Liver (tissue), 8 donors: ENCODE measurements at regions not wholly inside any gene's neighbourhood (a gene's known extent, or its start where the extent isn't known, plus 50 kb on each side); places are given as distances from the start of the nearest gene placed in this dataset.

Source experiments
- DNase-seq: peaks from one replicate; pipeline ENCODE4 v3.0.0-alpha.2; 2017; ENCODE audit warnings: low spot score
- H3K27ac ChIP-seq, 2 donors: one replicate each; pipeline ENCODE4 v1.7.0; 2013; ENCODE audit warnings: inconsistent platforms in 2 of 2, low read length in 2 of 2, control low read depth in 1 of 2, low read depth in 1 of 2, mild to moderate bottlenecking in 1 of 2
- H3K27me3 ChIP-seq, 4 donors: one replicate each; pipeline versions ENCODE4 v1.6.1 to v1.7.0; 2013; ENCODE audit warnings: low read length in 3 of 4, inconsistent platforms in 1 of 4, mild to moderate bottlenecking in 1 of 4, moderate library complexity in 1 of 4; ENCODE audit not compliant: control insufficient read depth in 4 of 4, insufficient read depth in 4 of 4
- H3K36me3 ChIP-seq, 4 donors: one replicate each; pipeline versions ENCODE4 v1.6.1 to v1.7.0; 2013; ENCODE audit warnings: low read length in 3 of 4, mild to moderate bottlenecking in 3 of 4, low read depth in 1 of 4, moderate library complexity in 1 of 4; ENCODE audit not compliant: control insufficient read depth in 4 of 4, insufficient read depth in 3 of 4
- H3K4me1 ChIP-seq, 4 donors: one replicate each; pipeline versions ENCODE4 v1.6.1 to v1.7.0; 2013; ENCODE audit warnings: low read length in 3 of 4, mild to moderate bottlenecking in 3 of 4, moderate library complexity in 1 of 4; ENCODE audit not compliant: control insufficient read depth in 4 of 4, insufficient read depth in 4 of 4
- H3K4me3 ChIP-seq, 3 donors: one replicate each; pipeline versions ENCODE4 v1.6.1 to v1.7.0; 2013; ENCODE audit warnings: low read length in 3 of 3, control low read depth in 1 of 3, low read depth in 1 of 3, mild to moderate bottlenecking in 1 of 3
- H3K9ac ChIP-seq, 2 donors: one replicate each; pipeline ENCODE4 v1.7.0; 2013; ENCODE audit warnings: low read length in 2 of 2, mild to moderate bottlenecking in 2 of 2, moderate library complexity in 2 of 2, control low read depth in 1 of 2, low read depth in 1 of 2
- H3K9me3 ChIP-seq, 4 donors: one replicate each; pipeline versions ENCODE4 v1.6.1 to v1.7.0; 2013; ENCODE audit warnings: low read length in 3 of 4; ENCODE audit not compliant: control insufficient read depth in 4 of 4
- JUND ChIP-seq, 2 donors: IDR thresholded peaks; 2 replicates each; pipeline ENCODE4 v1.6.1; 2016; ENCODE audit warnings: antibody characterized with exemption in 2 of 2
- REST ChIP-seq: IDR thresholded peaks from 2 replicates; pipeline ENCODE4 v1.6.1; 2016; ENCODE audit warnings: antibody characterized with exemption, mild to moderate bottlenecking
- SP1 ChIP-seq: IDR thresholded peaks from 2 replicates; pipeline ENCODE4 v1.6.1; 2018; ENCODE audit warnings: antibody characterized with exemption, mild to moderate bottlenecking
- TAF1 ChIP-seq: conservative IDR thresholded peaks from 2 replicates; pipeline ENCODE4 v1.6.1; 2016; ENCODE audit warnings: antibody characterized with exemption, mild to moderate bottlenecking
- YY1 ChIP-seq: IDR thresholded peaks from 2 replicates; pipeline ENCODE4 v1.6.1; 2016; ENCODE audit warnings: antibody characterized with exemption, mild to moderate bottlenecking
- WGBS: extraction: QIAGEN DNeasy Blood & Tissue Kit; methylation state at CpG from one replicate; pipeline ENCODE4 v1.1.7; 2013; 5-methylcytosine and 5-hydroxymethylcytosine counted together
- TF ChIP-seq, protein P1 (sequence below): IDR thresholded peaks from 2 replicates; pipeline ENCODE4 v1.6.1; 2016; ENCODE audit warnings: antibody characterized with exemption
- TF ChIP-seq, protein P2 (sequence below): fragments of 150-350 bp; IDR thresholded peaks from 2 replicates; pipeline ENCODE4 v1.5.1; 2017; ENCODE audit warnings: improper control_type of control experiment, low read depth, low read length; ENCODE audit not compliant: missing input control
- donor health status: healthy.
- donor health status: healthy.
- donor health status: healthy.
- donor health status: healthy.
- donor health status: healthy.

DNA sequence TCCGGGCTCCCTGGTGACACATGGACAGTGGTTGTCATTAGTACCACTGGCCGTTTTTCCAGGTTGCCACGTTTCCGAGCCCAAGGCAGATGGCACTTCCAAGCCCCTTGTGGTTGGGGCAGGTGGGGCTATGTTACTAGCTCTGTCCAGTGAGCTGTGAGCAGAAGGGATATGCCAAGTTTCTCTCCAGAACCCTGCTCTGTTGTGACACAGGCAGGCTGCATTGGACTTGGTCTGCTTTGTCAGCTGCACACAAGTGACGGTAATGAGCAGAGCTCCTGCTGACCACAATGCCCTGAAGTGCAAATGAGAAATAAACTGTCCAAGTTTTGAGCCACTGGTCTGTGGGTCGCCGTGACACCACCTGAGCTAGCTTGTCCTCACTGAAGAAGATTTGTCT, 118.8 kb downstream of the GYPC start:
- 89% methylated on average over 7 of the region's 7 CpGs for WGBS
- H3K4me3 ChIP-seq, result no peak overlapping the region
- no peak for DNase-seq

GRCh38 chr2:126775300-126775985, 119.5 kb downstream of the GYPC start:
- H3K4me1 ChIP-seq, result peaks cover 0 to 10% (median 6%) of the 10 kb centered on the region in 4 donors
- H3K9me3 ChIP-seq, result no peaks in the 10 kb centered on the region
- no peak overlapping the region for H3K27ac ChIP-seq
- TF ChIP-seq SP1 (no peak), REST (no peak), JUND (IDR thresholded peaks at IDR 0.05) (no peak), TAF1 (no peak)
- TF ChIP-seq, protein P1, sequence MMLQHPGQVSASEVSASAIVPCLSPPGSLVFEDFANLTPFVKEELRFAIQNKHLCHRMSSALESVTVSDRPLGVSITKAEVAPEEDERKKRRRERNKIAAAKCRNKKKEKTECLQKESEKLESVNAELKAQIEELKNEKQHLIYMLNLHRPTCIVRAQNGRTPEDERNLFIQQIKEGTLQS, result no peak
- no peak overlapping the region for H3K9ac ChIP-seq
- H3K4me3 ChIP-seq, result no peak overlapping the region
- no peak for DNase-seq
- H3K27me3 ChIP-seq, result no peaks in the 10 kb centered on the region
- WGBS, result 87% methylated on average over 10 of the region's 10 CpGs
- H3K36me3 ChIP-seq, result no peaks in the 10 kb centered on the region

More for the DNA sequence above, 118.8 kb downstream of the GYPC start:
- TF ChIP-seq REST, result no peak
- TF ChIP-seq, protein P2, sequence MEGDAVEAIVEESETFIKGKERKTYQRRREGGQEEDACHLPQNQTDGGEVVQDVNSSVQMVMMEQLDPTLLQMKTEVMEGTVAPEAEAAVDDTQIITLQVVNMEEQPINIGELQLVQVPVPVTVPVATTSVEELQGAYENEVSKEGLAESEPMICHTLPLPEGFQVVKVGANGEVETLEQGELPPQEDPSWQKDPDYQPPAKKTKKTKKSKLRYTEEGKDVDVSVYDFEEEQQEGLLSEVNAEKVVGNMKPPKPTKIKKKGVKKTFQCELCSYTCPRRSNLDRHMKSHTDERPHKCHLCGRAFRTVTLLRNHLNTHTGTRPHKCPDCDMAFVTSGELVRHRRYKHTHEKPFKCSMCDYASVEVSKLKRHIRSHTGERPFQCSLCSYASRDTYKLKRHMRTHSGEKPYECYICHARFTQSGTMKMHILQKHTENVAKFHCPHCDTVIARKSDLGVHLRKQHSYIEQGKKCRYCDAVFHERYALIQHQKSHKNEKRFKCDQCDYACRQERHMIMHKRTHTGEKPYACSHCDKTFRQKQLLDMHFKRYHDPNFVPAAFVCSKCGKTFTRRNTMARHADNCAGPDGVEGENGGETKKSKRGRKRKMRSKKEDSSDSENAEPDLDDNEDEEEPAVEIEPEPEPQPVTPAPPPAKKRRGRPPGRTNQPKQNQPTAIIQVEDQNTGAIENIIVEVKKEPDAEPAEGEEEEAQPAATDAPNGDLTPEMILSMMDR, result no peak
- TF ChIP-seq, protein P1, result no peak
- TF ChIP-seq YY1, result no peak
- Histone ChIP-seq H3K4me1 (peaks cover 0 to 10% (median 6%) of the 10 kb centered on the region in 4 donors), H3K9ac (no peak overlapping the region), H3K27ac (no peak overlapping the region), H3K9me3 (no peaks in the 10 kb centered on the region), H3K27me3 (no peaks in the 10 kb centered on the region), H3K36me3 (no peaks in the 10 kb centered on the region)
